ENCODE measurements at regions not wholly inside any gene's neighbourhood (a gene's known extent, or its start where the extent isn't known, plus 50 kb on each side); places are given as distances from the start of the nearest gene placed in this dataset.

- Histone ChIP-seq H3K4me2 (ENCODE audit: control insufficient read depth, insufficient read depth) (no peak overlapping the region), H4K20me1 (ENCODE audit: control insufficient read depth, insufficient read depth) (no peaks in the 10 kb centered on the region), H3K4me3 (no peak overlapping the region), H3K4me1 (ENCODE audit: control insufficient read depth, insufficient read depth, low read length) (no peaks in the 10 kb centered on the region), H3K9ac (ENCODE audit: control insufficient read depth, insufficient read depth, low read length) (no peak overlapping the region), H3K27ac (ENCODE audit: control insufficient read depth, insufficient read depth) (no peak overlapping the region), H3K79me2 (ENCODE audit: control insufficient read depth, insufficient read depth, low read length) (no peaks in the 10 kb centered on the region), H3K27me3 (replicated peaks in 1 of 2; ENCODE audit: control insufficient read depth in 2 of 2, insufficient read depth in 2 of 2, low read length in 1 of 2) (no peaks in the 10 kb centered on the region), H3K9me3 (replicated peaks; ENCODE audit: control insufficient read depth, insufficient read depth, low read length) (no peaks in the 10 kb centered on the region), H3K36me3 (ENCODE audit: control insufficient read depth in 2 of 2, insufficient read depth in 2 of 2, low read length in 1 of 2) (no peaks in the 10 kb centered on the region), H2AFZ (ENCODE audit: control insufficient read depth, low read depth, low read length) (no peak overlapping the region)
- in situ Hi-C loops (cut with MboI) (no loop called here), intact Hi-C loops (cut with micrococcal nuclease; ENCODE audit: unreplicated experiment) (no loop called here)
- ChIA-PET POLR2A (no interaction called here), RAD21 (ENCODE audit: unreplicated experiment) (interaction anchor here (1.0 to 1.3 kb wide), 2 partner anchors 378 to 1942 kb away, joined by 3 to 4 read pairs; no protein-coding TSS in a partner anchor), CTCF (no interaction called here), SMC1A (ENCODE audit: uncharacterized antibody, unreplicated experiment) (no interaction called here)
- ATAC-seq (no peak), DNase-seq (ENCODE audit: low read depth, low spot score) (no peak), FAIRE-seq (no peak)
- TF ChIP-seq MEF2A (IDR thresholded peaks at IDR 0.05; ENCODE audit: insufficient read depth, low read depth, low read length) (no peak), RAD21 (IDR thresholded peaks at IDR 0.05; ENCODE audit: insufficient read depth, low read depth, low read length) (peak; percentile 31; the same call in 1 of the 2 replicates)
- no TSS peak for BruUV-seq (replicated peaks)
Observed at GRCh38 chr16:60755907-60756306, 1280.3 kb downstream of the CDH8 start.

- Histone ChIP-seq H3K4me3 (no peak overlapping the region), H2AFZ (ENCODE audit: control insufficient read depth, low read depth, low read length) (no peak overlapping the region), H4K20me1 (ENCODE audit: control insufficient read depth, insufficient read depth) (no peaks in the 10 kb centered on the region), H3K9ac (ENCODE audit: control insufficient read depth, insufficient read depth, low read length) (no peak overlapping the region), H3K9me3 (replicated peaks; ENCODE audit: control insufficient read depth, insufficient read depth, low read length) (no peaks in the 10 kb centered on the region), H3K79me2 (ENCODE audit: control insufficient read depth, insufficient read depth, low read length) (no peaks in the 10 kb centered on the region), H3K27ac (ENCODE audit: control insufficient read depth, insufficient read depth) (no peak overlapping the region), H3K27me3 (replicated peaks in 1 of 2; ENCODE audit: control insufficient read depth in 2 of 2, insufficient read depth in 2 of 2, low read length in 1 of 2) (no peaks in the 10 kb centered on the region), H3K4me2 (ENCODE audit: control insufficient read depth, insufficient read depth) (no peak overlapping the region), H3K36me3 (ENCODE audit: control insufficient read depth in 2 of 2, insufficient read depth in 2 of 2, low read length in 1 of 2) (no peaks in the 10 kb centered on the region), H3K4me1 (ENCODE audit: control insufficient read depth, insufficient read depth, low read length) (no peaks in the 10 kb centered on the region)
- in situ Hi-C loops (cut with MboI), result no loop called here
- TF ChIP-seq EGR1 (IDR thresholded peaks at IDR 0.05; ENCODE audit: borderline replicate concordance in 1 of 2, low read depth in 2 of 2, low read length in 2 of 2) (no peak), MXI1 (IDR thresholded peaks at IDR 0.05; ENCODE audit: low read depth, low read length) (no peak), ZNF217 (IDR thresholded peaks at IDR 0.05) (no peak), ZNF274 (IDR thresholded peaks at IDR 0.05; ENCODE audit: insufficient read depth, insufficient read length) (no peak)
- ChIA-PET SMC1A (ENCODE audit: uncharacterized antibody, unreplicated experiment) (no interaction called here), RAD21 (ENCODE audit: unreplicated experiment) (no interaction called here), CTCF (no interaction called here), POLR2A (no interaction called here)
- intact Hi-C loops (cut with micrococcal nuclease; ENCODE audit: unreplicated experiment), result no loop called here
- BruUV-seq (replicated peaks), result no TSS peak
- FAIRE-seq, result no peak
- DNase-seq (ENCODE audit: low read depth, low spot score), result no peak
- no peak for ATAC-seq
Observed at GRCh38 chr16:60748366-60748765, 1287.9 kb downstream of the CDH8 start.
